NCI-H2081 (cell line): ENCODE measurements at regions not wholly inside any gene's neighbourhood (a gene's known extent, or its start where the extent isn't known, plus 50 kb on each side); places are given as distances from the start of the nearest gene placed in this dataset.

ENCODE experiments used
- DNase-seq, 2 experiments: peaks; one replicate each; lab custom pipeline; 2025; lab: John Stamatoyannopoulos, UW

GRCh38 chr4:136301749-136302495 is 1230.4 kb downstream of the PCDH18 start:
- no peak for DNase-seq

- no peak for DNase-seq
Measured at GRCh38 chr4:136283977-136284376, 1248.3 kb downstream of the PCDH18 start.

GRCh38 chr4:136281889-136282288 is 1250.4 kb downstream of the PCDH18 start:
- no peak for DNase-seq

- no peak for DNase-seq
Measured at GRCh38 chr4:136281307-136281706, 1251.0 kb downstream of the PCDH18 start.

GRCh38 chr4:136277741-136278140 is 1254.6 kb downstream of the PCDH18 start:
- no peak for DNase-seq

GRCh38 chr4:136246876-136247275 is 1285.4 kb downstream of the PCDH18 start:
- peak in 1 of 2 experiments; percentile 1 for DNase-seq

- no peak for DNase-seq
Measured at GRCh38 chr4:136241221-136241986, 1290.9 kb downstream of the PCDH18 start.

- no peak for DNase-seq
Measured at GRCh38 chr4:136227315-136227714, 1305.0 kb downstream of the PCDH18 start.

- no peak for DNase-seq
Measured at GRCh38 chr4:136219592-136220125, 1312.6 kb downstream of the PCDH18 start.

GRCh38 chr4:136203199-136203598 is 1329.1 kb downstream of the PCDH18 start:
- no peak for DNase-seq

- DNase-seq = no peak
Measured at GRCh38 chr4:136198358-136198757, 1333.9 kb downstream of the PCDH18 start.

- no peak for DNase-seq
Measured at GRCh38 chr4:136194962-136195361, 1337.3 kb downstream of the PCDH18 start.

GRCh38 chr4:136186650-136187049 is 1345.6 kb downstream of the PCDH18 start:
- DNase-seq = no peak

GRCh38 chr4:136183513-136183912 is 1348.8 kb downstream of the PCDH18 start:
- DNase-seq = no peak

GRCh38 chr4:136156947-136157346 is 1375.3 kb downstream of the PCDH18 start:
- no peak for DNase-seq

GRCh38 chr4:136150046-136150445 is 1382.2 kb downstream of the PCDH18 start:
- no peak for DNase-seq

GRCh38 chr4:136136601-136137000 is 1395.7 kb downstream of the PCDH18 start:
- DNase-seq = no peak

- no peak for DNase-seq
Measured at GRCh38 chr4:136124251-136124745, 1408.0 kb downstream of the PCDH18 start.

GRCh38 chr4:136121426-136121825 is 1410.9 kb downstream of the PCDH18 start:
- no peak for DNase-seq

GRCh38 chr4:136113921-136114320 is 1418.4 kb downstream of the PCDH18 start:
- no peak for DNase-seq

- no peak for DNase-seq
Measured at GRCh38 chr4:136112116-136112515, 1420.2 kb downstream of the PCDH18 start.

- DNase-seq = no peak
Measured at GRCh38 chr4:136106753-136107152, 1425.5 kb downstream of the PCDH18 start.

- no peak for DNase-seq
Measured at GRCh38 chr4:136103616-136104015, 1428.7 kb downstream of the PCDH18 start.
